ENCODE measurements at regions not wholly inside any gene's neighbourhood (a gene's known extent, or its start where the extent isn't known, plus 50 kb on each side); places are given as distances from the start of the nearest gene placed in this dataset.

- TF ChIP-seq SUZ12 (IDR thresholded peaks at IDR 0.05; ENCODE audit: extremely low read depth, insufficient read depth, insufficient read length) (no peak), ZNF274 (IDR thresholded peaks at IDR 0.05; ENCODE audit: low read depth, low read length) (no peak)
These were observed 1494.9 kb upstream of the AGA start for GRCh38 chr4:178937130-178937529.

Data from NT2/D1 (cell line).